Activated T-cell treated with anti-CD3 and anti-CD28 coated beads for 24 hours (primary cell): ENCODE measurements at regions not wholly inside any gene's neighbourhood (a gene's known extent, or its start where the extent isn't known, plus 50 kb on each side); places are given as distances from the start of the nearest gene placed in this dataset.

Source experiments
- DNase-seq: peaks from one replicate; pipeline ENCODE4 v3.0.0-alpha.2; 2020; ENCODE audit warnings: low read depth

GRCh38 chr16:6133009-6133557, 1035.5 kb upstream of the EEF2KMT start:
- no peak for DNase-seq

GRCh38 chr16:6132121-6132520, 1034.5 kb upstream of the EEF2KMT start:
- DNase-seq: no peak

- no peak for DNase-seq
These were observed 1034.0 kb upstream of the EEF2KMT start for GRCh38 chr16:6131526-6132050.

- no peak for DNase-seq
These were observed 1028.1 kb upstream of the EEF2KMT start for GRCh38 chr16:6125483-6126259.

- no peak for DNase-seq
These were observed 1026.5 kb upstream of the EEF2KMT start for GRCh38 chr16:6124136-6124535.

GRCh38 chr16:6122401-6122800, 1024.8 kb upstream of the EEF2KMT start:
- no peak for DNase-seq

GRCh38 chr16:6114691-6115090, 1017.1 kb upstream of the EEF2KMT start:
- no peak for DNase-seq

GRCh38 chr16:6113749-6114148, 1016.2 kb upstream of the EEF2KMT start:
- no peak for DNase-seq

GRCh38 chr16:6112700-6113099, 1015.1 kb upstream of the EEF2KMT start:
- DNase-seq: no peak

GRCh38 chr16:6111390-6111789, 1013.8 kb upstream of the EEF2KMT start:
- no peak for DNase-seq

- DNase-seq: no peak
These were observed 1012.8 kb upstream of the EEF2KMT start for GRCh38 chr16:6110346-6110745.

GRCh38 chr16:6106061-6106460, 1008.5 kb upstream of the EEF2KMT start:
- no peak for DNase-seq

- no peak for DNase-seq
These were observed 1007.5 kb upstream of the EEF2KMT start for GRCh38 chr16:6105115-6105514.

GRCh38 chr16:6104428-6104827, 1006.8 kb upstream of the EEF2KMT start:
- no peak for DNase-seq

GRCh38 chr16:6103561-6103960, 1006.0 kb upstream of the EEF2KMT start:
- no peak for DNase-seq

- DNase-seq: no peak
These were observed 1001.5 kb upstream of the EEF2KMT start for GRCh38 chr16:6099102-6099501.

- DNase-seq: no peak
These were observed 999.5 kb upstream of the EEF2KMT start for GRCh38 chr16:6096931-6097670.

GRCh38 chr16:6095414-6095813, 997.8 kb upstream of the EEF2KMT start:
- DNase-seq: no peak

- DNase-seq: no peak
These were observed 993.4 kb upstream of the EEF2KMT start for GRCh38 chr16:6091021-6091420.

GRCh38 chr16:6081320-6081976, 983.9 kb upstream of the EEF2KMT start:
- no peak for DNase-seq

GRCh38 chr16:6076631-6077030, 979.0 kb upstream of the EEF2KMT start:
- no peak for DNase-seq

GRCh38 chr16:6068063-6068462, 970.5 kb upstream of the EEF2KMT start:
- DNase-seq: no peak
